PC-3 (cell line): ENCODE measurements at regions not wholly inside any gene's neighbourhood (a gene's known extent, or its start where the extent isn't known, plus 50 kb on each side); places are given as distances from the start of the nearest gene placed in this dataset.

ENCODE experiments used
- ATAC-seq: fragments of 200-7000 bp; cut with Tn5 transposase; 2 replicates; pipeline ENCODE4 v1.9.1; 2020; ENCODE audit warnings: mild to moderate bottlenecking, moderate library complexity
- BruUV-seq: library from RNA; stranded (reverse); fragments of 400-500 nt; replicated peaks from 2 replicates; lab custom pipeline; 2021; lab: Mats Ljungman, UMichigan
- CTCF ChIA-PET: fragments of 300-600 bp; sonication (Branson Sonifier 250); formaldehyde crosslinking; loops from one replicate; lab custom pipeline; 2022; ENCODE audit warnings: antibody characterized with exemption; lab: Charles Lee
- POLR2A ChIA-PET: fragments of 300-600 bp; sonication (Branson Sonifier 250); formaldehyde crosslinking; loops from one replicate; lab custom pipeline; 2022; ENCODE audit warnings: antibody characterized with exemption; ENCODE audit not compliant: unreplicated experiment; lab: Charles Lee
- DNase-seq: peaks from one replicate; pipeline ENCODE4 v3.0.0-alpha.2; 2015
- H2AFZ ChIP-seq: fragments of 300-600 bp; sonication (generic); 2 replicates; pipeline ENCODE4 v1.6.0; 2016; ENCODE audit warnings: antibody characterized with exemption, low read length
- H3F3A ChIP-seq: fragments of 300-600 bp; sonication (generic); one replicate; pipeline ENCODE4 v1.6.0; 2017; ENCODE audit warnings: antibody characterized with exemption, low read length, control low read depth, mild to moderate bottlenecking; ENCODE audit not compliant: unreplicated experiment
- H3K27ac ChIP-seq: fragments of 300-600 bp; sonication (generic); 2 replicates; pipeline ENCODE4 v1.5.1; 2016; ENCODE audit warnings: mild to moderate bottlenecking, low read length
- H3K27me3 ChIP-seq: fragments of 300-600 bp; sonication (generic); 2 replicates; pipeline ENCODE4 v1.6.1; 2016; ENCODE audit warnings: low read length, mixed read lengths
- H3K36me3 ChIP-seq: fragments of 300-600 bp; sonication (generic); 2 replicates; pipeline ENCODE4 v1.6.1; 2016; ENCODE audit warnings: low read depth, mixed run types, low read length, mixed read lengths
- H3K4me1 ChIP-seq: fragments of 300-600 bp; sonication (generic); 2 replicates; pipeline ENCODE4 v1.5.1; 2016; ENCODE audit warnings: low read length; ENCODE audit not compliant: insufficient read depth
- H3K4me2 ChIP-seq: fragments of 300-600 bp; sonication (generic); 2 replicates; pipeline ENCODE4 v1.6.0; 2016; ENCODE audit warnings: low read length
- H3K4me3 ChIP-seq: fragments of 300-600 bp; sonication (generic); 2 replicates; pipeline ENCODE4 v1.5.1; 2016; ENCODE audit warnings: mild to moderate bottlenecking, low read length, mixed read lengths
- H3K79me2 ChIP-seq: fragments of 300-600 bp; sonication (generic); 2 replicates; pipeline ENCODE4 v1.6.1; 2017; ENCODE audit warnings: low read length, mixed read lengths
- H3K9ac ChIP-seq: fragments of 300-600 bp; sonication (generic); 2 replicates; pipeline ENCODE4 v1.6.0; 2016; ENCODE audit warnings: mild to moderate bottlenecking, low read length
- H3K9me2 ChIP-seq: fragments of 300-600 bp; sonication (generic); replicated peaks from 2 replicates; pipeline ENCODE4 v1.6.1; 2016; ENCODE audit warnings: mixed run types, low read length, mixed read lengths
- H3K9me3 ChIP-seq: fragments of 300-600 bp; sonication (generic); 2 replicates; pipeline ENCODE4 v1.6.1; 2016; ENCODE audit warnings: low read length, mixed read lengths
- H4K20me1 ChIP-seq: fragments of 300-600 bp; sonication (generic); 2 replicates; pipeline ENCODE4 v1.6.1; 2016; ENCODE audit warnings: low read length, mixed read lengths
- CTCF ChIP-seq: fragments of 300-600 bp; sonication (generic); conservative IDR thresholded peaks from 2 replicates; pipeline ENCODE4 v1.5.1; 2017; ENCODE audit warnings: antibody characterized with exemption, low read depth, mild to moderate bottlenecking, low read length
- EZH2 ChIP-seq: fragments of 300-600 bp; sonication (generic); IDR thresholded peaks from one replicate; pipeline ENCODE4 v1.6.1; 2017; ENCODE audit warnings: antibody characterized with exemption, mild to moderate bottlenecking, low read length; ENCODE audit not compliant: unreplicated experiment
- EZH2phosphoT487 ChIP-seq: fragments of 300-600 bp; sonication (generic); IDR thresholded peaks from 2 replicates; pipeline ENCODE4 v1.6.1; 2018; ENCODE audit warnings: mild to moderate bottlenecking, antibody characterized with exemption, low read length, borderline replicate concordance
- intact Hi-C: fragments of 100-400 bp; cut with micrococcal nuclease; formaldehyde crosslinking; loops from 2 replicates; pipeline ENCODE4 v1.9.0; 2023

- ChIA-PET CTCF (no interaction called here), POLR2A (no interaction called here)
- Histone ChIP-seq H3K9me2 (no peaks in the 10 kb centered on the region), H3K9me3 (no peaks in the 10 kb centered on the region), H3K9ac (no peak overlapping the region), H3K79me2 (no peaks in the 10 kb centered on the region), H3K4me2 (no peak overlapping the region), H3K36me3 (no peaks in the 10 kb centered on the region), H3F3A (no peaks in the 10 kb centered on the region), H3K27ac (no peak overlapping the region), H3K4me1 (no peaks in the 10 kb centered on the region), H3K27me3 (no peaks in the 10 kb centered on the region), H2AFZ (no peak overlapping the region), H4K20me1 (no peaks in the 10 kb centered on the region), H3K4me3 (no peak overlapping the region)
- DNase-seq (no peak), ATAC-seq (no peak)
- no peak for TF ChIP-seq EZH2
- TF ChIP-seq CTCF, result no peak
- no peak for TF ChIP-seq EZH2phosphoT487
- intact Hi-C loops, result no loop called here
- no TSS peak for BruUV-seq
These were observed 96.6 kb upstream of the TMEM45B start for GRCh38 chr11:129719037-129719436.

GRCh38 chr11:129720156-129720555, 95.5 kb upstream of the TMEM45B start:
- CTCF ChIA-PET, result no interaction called here
- intact Hi-C loops, result no loop called here
- ATAC-seq, result no peak

GRCh38 chr11:129720994-129721393, 94.7 kb upstream of the TMEM45B start:
- intact Hi-C loops, result no loop called here
- Histone ChIP-seq H3F3A (no peaks in the 10 kb centered on the region), H3K9ac (no peak overlapping the region), H3K36me3 (no peaks in the 10 kb centered on the region), H3K4me3 (no peak overlapping the region), H3K9me3 (no peaks in the 10 kb centered on the region), H3K9me2 (no peaks in the 10 kb centered on the region), H3K27ac (no peak overlapping the region), H3K79me2 (no peaks in the 10 kb centered on the region), H3K4me1 (peaks cover 14% of the 10 kb centered on the region), H4K20me1 (no peaks in the 10 kb centered on the region), H2AFZ (no peak overlapping the region), H3K27me3 (no peaks in the 10 kb centered on the region), H3K4me2 (no peak overlapping the region)
- ATAC-seq (no peak), DNase-seq (no peak)
- CTCF ChIA-PET, result no interaction called here
- POLR2A ChIA-PET, result no interaction called here
- TF ChIP-seq EZH2 (no peak), EZH2phosphoT487 (no peak), CTCF (no peak)
- BruUV-seq, result no TSS peak

More at GRCh38 chr11:129720156-129720555, 95.5 kb upstream of the TMEM45B start:
- POLR2A ChIA-PET, result no interaction called here
- TF ChIP-seq EZH2phosphoT487 (no peak), EZH2 (no peak), CTCF (no peak)
- no peak for DNase-seq
- H3K27ac ChIP-seq, result no peak overlapping the region
- no peaks in the 10 kb centered on the region for H3K79me2 ChIP-seq
- no peak overlapping the region for H3K4me2 ChIP-seq
- H3K9me2 ChIP-seq, result no peaks in the 10 kb centered on the region
- no peaks in the 10 kb centered on the region for H3K9me3 ChIP-seq
- no peaks in the 10 kb centered on the region for H3K36me3 ChIP-seq
- no peak overlapping the region for H2AFZ ChIP-seq
- H3K27me3 ChIP-seq, result no peaks in the 10 kb centered on the region
- BruUV-seq, result no TSS peak
- no peaks in the 10 kb centered on the region for H3F3A ChIP-seq
- H3K4me1 ChIP-seq, result peaks cover 9% of the 10 kb centered on the region
- no peak overlapping the region for H3K9ac ChIP-seq
- H4K20me1 ChIP-seq, result no peaks in the 10 kb centered on the region
- no peak overlapping the region for H3K4me3 ChIP-seq
